ENCODE measurements at regions not wholly inside any gene's neighbourhood (a gene's known extent, or its start where the extent isn't known, plus 50 kb on each side); places are given as distances from the start of the nearest gene placed in this dataset.

DNA sequence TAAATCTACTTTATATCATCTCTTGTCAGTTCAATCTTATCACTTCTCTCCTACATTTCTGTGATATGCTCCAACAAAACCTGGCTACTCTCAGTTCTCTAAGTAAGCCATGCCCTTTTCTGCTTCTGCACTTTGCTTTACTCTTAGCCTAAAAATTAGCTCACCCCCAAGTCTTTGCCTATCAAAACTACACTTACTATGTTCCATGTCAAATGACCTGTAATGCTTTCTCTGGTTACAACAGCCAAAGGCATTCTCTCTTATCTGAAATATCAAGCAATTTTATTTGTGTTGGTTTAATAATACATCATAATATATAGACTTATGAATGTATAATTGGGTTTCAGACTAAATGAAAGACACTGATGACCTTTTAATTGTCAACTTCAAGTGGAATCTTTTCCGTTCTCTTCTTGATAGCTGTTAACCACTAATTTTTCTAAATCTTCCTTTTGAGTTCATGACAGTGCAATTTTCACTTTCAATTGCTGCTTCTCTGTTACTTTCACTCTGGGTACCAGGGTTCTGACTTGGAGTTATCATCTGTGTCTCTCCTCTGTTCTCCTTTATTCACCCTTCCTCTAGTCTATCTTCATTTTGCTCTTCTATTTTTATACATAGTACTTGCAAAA, 619.0 kb upstream of the GOLIM4 start:
- no peak for TF ChIP-seq EZH2phosphoT487 (IDR thresholded peaks at IDR 0.05; ENCODE audit: low read length)
- TF ChIP-seq EZH2 (optimal IDR thresholded peaks at IDR 0.05; ENCODE audit: low read depth, low read length) = no peak
- TF ChIP-seq, protein P1, sequence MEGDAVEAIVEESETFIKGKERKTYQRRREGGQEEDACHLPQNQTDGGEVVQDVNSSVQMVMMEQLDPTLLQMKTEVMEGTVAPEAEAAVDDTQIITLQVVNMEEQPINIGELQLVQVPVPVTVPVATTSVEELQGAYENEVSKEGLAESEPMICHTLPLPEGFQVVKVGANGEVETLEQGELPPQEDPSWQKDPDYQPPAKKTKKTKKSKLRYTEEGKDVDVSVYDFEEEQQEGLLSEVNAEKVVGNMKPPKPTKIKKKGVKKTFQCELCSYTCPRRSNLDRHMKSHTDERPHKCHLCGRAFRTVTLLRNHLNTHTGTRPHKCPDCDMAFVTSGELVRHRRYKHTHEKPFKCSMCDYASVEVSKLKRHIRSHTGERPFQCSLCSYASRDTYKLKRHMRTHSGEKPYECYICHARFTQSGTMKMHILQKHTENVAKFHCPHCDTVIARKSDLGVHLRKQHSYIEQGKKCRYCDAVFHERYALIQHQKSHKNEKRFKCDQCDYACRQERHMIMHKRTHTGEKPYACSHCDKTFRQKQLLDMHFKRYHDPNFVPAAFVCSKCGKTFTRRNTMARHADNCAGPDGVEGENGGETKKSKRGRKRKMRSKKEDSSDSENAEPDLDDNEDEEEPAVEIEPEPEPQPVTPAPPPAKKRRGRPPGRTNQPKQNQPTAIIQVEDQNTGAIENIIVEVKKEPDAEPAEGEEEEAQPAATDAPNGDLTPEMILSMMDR (IDR thresholded peaks at IDR 0.05; ENCODE audit: low read length) = no peak

DNA sequence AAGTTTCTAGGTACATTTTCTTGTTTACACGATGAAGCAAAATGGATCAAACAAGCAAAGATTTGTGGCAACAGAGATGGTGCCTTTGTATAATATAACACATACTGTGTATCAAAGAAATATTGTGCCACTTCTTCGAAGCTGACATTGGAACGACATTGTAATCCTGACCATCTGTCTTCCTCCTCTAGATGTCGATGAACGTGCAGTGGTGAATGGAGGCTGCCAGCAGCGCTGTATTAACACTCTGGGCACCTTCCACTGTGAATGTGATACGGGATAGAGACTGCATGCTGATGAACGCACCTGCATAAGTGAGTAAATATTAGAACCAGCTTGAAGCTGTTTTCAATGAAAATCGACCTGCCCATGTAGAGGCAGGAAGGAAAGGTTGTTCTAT, 613.3 kb upstream of the GOLIM4 start:
- Histone ChIP-seq H3F3A (ENCODE audit: insufficient read depth, low read length) (no peaks in the 10 kb centered on the region), H3K79me2 (ENCODE audit: low read length) (no peaks in the 10 kb centered on the region), H3K9ac (ENCODE audit: low read length) (no peak overlapping the region), H2AFZ (ENCODE audit: low read length) (no peak overlapping the region), H3K36me3 (replicated peaks; ENCODE audit: insufficient read depth, low read length) (no peaks in the 10 kb centered on the region), H3K9me3 (replicated peaks; ENCODE audit: insufficient read depth, low read length) (no peaks in the 10 kb centered on the region), H3K4me2 (ENCODE audit: low read depth, low read length) (no peak overlapping the region), H3K4me3 (ENCODE audit: low read length) (no peak overlapping the region), H3K4me1 (ENCODE audit: low read length) (peaks cover under 1% of the 10 kb centered on the region; the same call in 1 of the 2 replicates), H3K27me3 (replicated peaks; ENCODE audit: insufficient read depth, low read length) (peaks cover 17% of the 10 kb centered on the region; the same call in 1 of the 2 replicates), H3K27ac (ENCODE audit: low read length) (no peak overlapping the region), H3K9me2 (replicated peaks; ENCODE audit: insufficient read depth, low read length) (no peaks in the 10 kb centered on the region), H4K20me1 (ENCODE audit: insufficient read depth, low read length) (no peaks in the 10 kb centered on the region)
- no peak for DNase-seq
- TF ChIP-seq EZH2 (optimal IDR thresholded peaks at IDR 0.05; ENCODE audit: low read depth, low read length) (no peak), EZH2phosphoT487 (IDR thresholded peaks at IDR 0.05; ENCODE audit: low read length) (no peak)
- TF ChIP-seq, protein P1 (IDR thresholded peaks at IDR 0.05; ENCODE audit: low read length) = no peak

More for the DNA sequence above, 619.0 kb upstream of the GOLIM4 start:
- Histone ChIP-seq H3K27me3 (replicated peaks; ENCODE audit: insufficient read depth, low read length) (peaks cover 39% of the 10 kb centered on the region), H4K20me1 (ENCODE audit: insufficient read depth, low read length) (no peaks in the 10 kb centered on the region), H3K4me2 (ENCODE audit: low read depth, low read length) (peak overlapping the region; percentile 23; the same call in 1 of the 2 replicates), H3K9me3 (replicated peaks; ENCODE audit: insufficient read depth, low read length) (no peaks in the 10 kb centered on the region), H3K4me3 (ENCODE audit: low read length) (no peak overlapping the region), H3K4me1 (ENCODE audit: low read length) (peaks cover 7% of the 10 kb centered on the region; the same call in 1 of the 2 replicates), H3K9me2 (replicated peaks; ENCODE audit: insufficient read depth, low read length) (no peaks in the 10 kb centered on the region), H3F3A (ENCODE audit: insufficient read depth, low read length) (0 out of 2 replicates have a peak, but pooled peaks cover 8% of the 10 kb centered on the region), H3K36me3 (replicated peaks; ENCODE audit: insufficient read depth, low read length) (no peaks in the 10 kb centered on the region), H3K79me2 (ENCODE audit: low read length) (no peaks in the 10 kb centered on the region), H2AFZ (ENCODE audit: low read length) (no peak overlapping the region), H3K27ac (ENCODE audit: low read length) (no peak overlapping the region), H3K9ac (ENCODE audit: low read length) (no peak overlapping the region)
- peak; percentile 90 for DNase-seq

DNA sequence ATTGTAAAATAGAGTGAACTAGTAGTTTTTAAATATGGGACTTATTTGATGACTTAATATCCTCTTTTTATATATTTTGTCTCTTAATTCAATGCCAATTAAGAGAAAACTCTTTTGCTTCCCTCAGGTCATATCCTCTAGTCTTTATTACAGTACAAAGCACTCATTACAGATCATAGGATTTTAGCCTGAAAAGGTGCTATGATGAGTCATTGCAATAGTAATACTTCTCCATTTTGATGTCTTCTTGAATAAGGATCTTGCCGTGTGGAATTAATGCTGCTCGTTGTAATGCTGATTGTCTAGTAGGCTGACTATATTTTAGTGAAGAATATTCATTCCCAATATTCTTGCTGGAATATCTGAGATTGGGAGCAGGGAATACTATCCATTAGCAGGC, 612.2 kb upstream of the GOLIM4 start:
- H2AFZ ChIP-seq (ENCODE audit: low read length) = no peak overlapping the region
- H3K27ac ChIP-seq (ENCODE audit: low read length) = no peak overlapping the region
- TF ChIP-seq EZH2phosphoT487 (IDR thresholded peaks at IDR 0.05; ENCODE audit: low read length) (no peak), EZH2 (optimal IDR thresholded peaks at IDR 0.05; ENCODE audit: low read depth, low read length) (no peak)
- TF ChIP-seq, protein P1 (IDR thresholded peaks at IDR 0.05; ENCODE audit: low read length) = no peak
- peaks cover 8% of the 10 kb centered on the region; the same call in 1 of the 2 replicates for H3K27me3 ChIP-seq (replicated peaks; ENCODE audit: insufficient read depth, low read length)
- no peak for DNase-seq
- H3K36me3 ChIP-seq (replicated peaks; ENCODE audit: insufficient read depth, low read length) = no peaks in the 10 kb centered on the region
- no peaks in the 10 kb centered on the region for H3K9me3 ChIP-seq (replicated peaks; ENCODE audit: insufficient read depth, low read length)
- no peak overlapping the region for H3K9ac ChIP-seq (ENCODE audit: low read length)
- no peaks in the 10 kb centered on the region for H3F3A ChIP-seq (ENCODE audit: insufficient read depth, low read length)
- no peaks in the 10 kb centered on the region for H3K4me1 ChIP-seq (ENCODE audit: low read length)
- no peaks in the 10 kb centered on the region for H3K79me2 ChIP-seq (ENCODE audit: low read length)
- H3K4me3 ChIP-seq (ENCODE audit: low read length) = no peak overlapping the region
- no peaks in the 10 kb centered on the region for H3K9me2 ChIP-seq (replicated peaks; ENCODE audit: insufficient read depth, low read length)
- H4K20me1 ChIP-seq (ENCODE audit: insufficient read depth, low read length) = no peaks in the 10 kb centered on the region
- no peak overlapping the region for H3K4me2 ChIP-seq (ENCODE audit: low read depth, low read length)

Data from MM.1S (cell line).